ENCODE measurements at regions not wholly inside any gene's neighbourhood (a gene's known extent, or its start where the extent isn't known, plus 50 kb on each side); places are given as distances from the start of the nearest gene placed in this dataset.

DNA sequence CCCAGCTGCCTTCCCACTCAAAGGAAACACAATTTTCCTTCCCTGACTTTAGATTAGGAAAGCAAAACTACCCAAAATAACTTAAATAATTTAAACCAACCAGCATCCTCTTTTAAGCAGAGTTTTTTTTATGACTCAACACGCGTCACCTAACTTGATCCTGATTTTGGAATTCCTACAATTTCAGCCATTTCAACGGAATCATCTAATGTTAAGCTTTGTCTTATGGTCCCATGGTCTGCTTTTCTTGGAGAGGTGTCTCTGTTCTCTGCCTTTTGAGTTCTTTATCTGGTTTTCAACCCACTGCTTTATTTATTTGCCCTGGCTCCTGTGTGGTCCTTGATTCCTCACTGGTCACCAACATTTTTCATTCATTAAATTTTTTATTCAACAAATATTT is 219.2 kb upstream of the ARHGEF26 start:
- Histone ChIP-seq H3K4me3 (ENCODE audit: low read length, poor library complexity, severe bottlenecking) (no peak overlapping the region), H3K36me3 (ENCODE audit: insufficient read depth, low read length) (no peaks in the 10 kb centered on the region), H3K27me3 (ENCODE audit: insufficient read depth, low read length, poor library complexity, severe bottlenecking) (no peaks in the 10 kb centered on the region), H3K9me2 (replicated peaks; ENCODE audit: low read depth, low read length) (no peaks in the 10 kb centered on the region), H3F3A (ENCODE audit: low read depth) (no peaks in the 10 kb centered on the region), H3K79me2 (ENCODE audit: insufficient read depth, low read length) (no peaks in the 10 kb centered on the region), H2AFZ (ENCODE audit: low read length) (no peak overlapping the region), H3K9ac (ENCODE audit: low read depth, low read length, poor library complexity, severe bottlenecking) (no peak overlapping the region), H3K9me3 (ENCODE audit: insufficient read depth, low read depth, low read length) (no peaks in the 10 kb centered on the region), H4K20me1 (ENCODE audit: insufficient read depth, low read length, poor library complexity, severe bottlenecking) (no peaks in the 10 kb centered on the region), H3K4me1 (ENCODE audit: insufficient read depth, low read length, poor library complexity, severe bottlenecking) (no peaks in the 10 kb centered on the region), H3K4me2 (ENCODE audit: low read depth, low read length, poor library complexity, severe bottlenecking) (no peak overlapping the region)
- TF ChIP-seq, protein P1, sequence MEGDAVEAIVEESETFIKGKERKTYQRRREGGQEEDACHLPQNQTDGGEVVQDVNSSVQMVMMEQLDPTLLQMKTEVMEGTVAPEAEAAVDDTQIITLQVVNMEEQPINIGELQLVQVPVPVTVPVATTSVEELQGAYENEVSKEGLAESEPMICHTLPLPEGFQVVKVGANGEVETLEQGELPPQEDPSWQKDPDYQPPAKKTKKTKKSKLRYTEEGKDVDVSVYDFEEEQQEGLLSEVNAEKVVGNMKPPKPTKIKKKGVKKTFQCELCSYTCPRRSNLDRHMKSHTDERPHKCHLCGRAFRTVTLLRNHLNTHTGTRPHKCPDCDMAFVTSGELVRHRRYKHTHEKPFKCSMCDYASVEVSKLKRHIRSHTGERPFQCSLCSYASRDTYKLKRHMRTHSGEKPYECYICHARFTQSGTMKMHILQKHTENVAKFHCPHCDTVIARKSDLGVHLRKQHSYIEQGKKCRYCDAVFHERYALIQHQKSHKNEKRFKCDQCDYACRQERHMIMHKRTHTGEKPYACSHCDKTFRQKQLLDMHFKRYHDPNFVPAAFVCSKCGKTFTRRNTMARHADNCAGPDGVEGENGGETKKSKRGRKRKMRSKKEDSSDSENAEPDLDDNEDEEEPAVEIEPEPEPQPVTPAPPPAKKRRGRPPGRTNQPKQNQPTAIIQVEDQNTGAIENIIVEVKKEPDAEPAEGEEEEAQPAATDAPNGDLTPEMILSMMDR (conservative IDR thresholded peaks at IDR 0.05; ENCODE audit: low read length) = no peak
- no peak for TF ChIP-seq EZH2phosphoT487 (IDR thresholded peaks at IDR 0.05; ENCODE audit: borderline replicate concordance)

DNA sequence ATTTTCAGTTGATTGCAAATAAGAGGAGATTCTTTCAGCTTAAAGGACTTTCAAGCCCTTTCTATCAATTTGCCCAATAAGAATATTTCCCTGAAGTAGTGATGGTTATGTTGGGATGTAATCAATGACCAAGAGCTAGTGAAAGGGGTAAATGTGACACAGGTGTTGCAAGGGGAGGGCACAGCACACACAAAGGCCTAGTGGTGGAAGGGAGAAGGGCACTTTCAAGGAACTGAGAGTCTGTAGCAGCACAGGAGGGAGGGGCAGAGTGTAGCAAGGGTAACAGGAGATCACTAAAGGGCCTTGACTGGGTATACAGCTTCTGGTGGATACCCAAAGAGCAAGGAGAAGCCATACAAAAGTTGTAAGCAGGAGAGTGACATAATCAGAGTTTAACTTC is 217.8 kb upstream of the ARHGEF26 start:
- no peaks in the 10 kb centered on the region for H3K27me3 ChIP-seq (ENCODE audit: insufficient read depth, low read length, poor library complexity, severe bottlenecking)
- H3K9ac ChIP-seq (ENCODE audit: low read depth, low read length, poor library complexity, severe bottlenecking) = no peak overlapping the region
- no peaks in the 10 kb centered on the region for H3K4me1 ChIP-seq (ENCODE audit: insufficient read depth, low read length, poor library complexity, severe bottlenecking)
- no peak overlapping the region for H3K4me2 ChIP-seq (ENCODE audit: low read depth, low read length, poor library complexity, severe bottlenecking)
- no peaks in the 10 kb centered on the region for H3K9me2 ChIP-seq (replicated peaks; ENCODE audit: low read depth, low read length)
- TF ChIP-seq EZH2phosphoT487 (IDR thresholded peaks at IDR 0.05; ENCODE audit: borderline replicate concordance) = no peak
- TF ChIP-seq, protein P1 (conservative IDR thresholded peaks at IDR 0.05; ENCODE audit: low read length) = peak; percentile 50
- no peaks in the 10 kb centered on the region for H3F3A ChIP-seq (ENCODE audit: low read depth)
- no peaks in the 10 kb centered on the region for H4K20me1 ChIP-seq (ENCODE audit: insufficient read depth, low read length, poor library complexity, severe bottlenecking)
- no peak overlapping the region for H2AFZ ChIP-seq (ENCODE audit: low read length)
- no peaks in the 10 kb centered on the region for H3K79me2 ChIP-seq (ENCODE audit: insufficient read depth, low read length)
- H3K9me3 ChIP-seq (ENCODE audit: insufficient read depth, low read depth, low read length) = no peaks in the 10 kb centered on the region
- H3K4me3 ChIP-seq (ENCODE audit: low read length, poor library complexity, severe bottlenecking) = no peak overlapping the region
- H3K36me3 ChIP-seq (ENCODE audit: insufficient read depth, low read length) = no peaks in the 10 kb centered on the region

DNA sequence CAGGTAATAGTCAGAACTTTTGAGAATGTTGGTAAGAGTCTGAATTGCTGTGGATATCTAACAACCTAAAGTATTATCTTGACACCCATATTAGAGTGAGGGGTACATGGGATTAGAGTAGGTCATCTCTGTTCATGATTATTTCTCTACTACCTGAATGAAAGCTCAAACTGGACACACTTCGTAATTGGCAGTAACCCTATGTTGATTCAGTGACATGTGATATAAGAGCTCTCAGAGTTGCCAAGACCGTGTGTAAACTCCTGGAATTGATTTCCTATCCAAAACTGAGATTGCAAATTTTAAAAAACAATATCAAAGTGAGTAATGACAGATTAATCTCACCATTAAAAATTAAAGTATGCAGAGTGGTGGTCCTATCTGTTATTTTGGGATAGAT is 214.8 kb upstream of the ARHGEF26 start:
- Histone ChIP-seq H3K4me2 (ENCODE audit: low read depth, low read length, poor library complexity, severe bottlenecking) (no peak overlapping the region), H3K36me3 (ENCODE audit: insufficient read depth, low read length) (no peaks in the 10 kb centered on the region), H4K20me1 (ENCODE audit: insufficient read depth, low read length, poor library complexity, severe bottlenecking) (no peaks in the 10 kb centered on the region), H3K9ac (ENCODE audit: low read depth, low read length, poor library complexity, severe bottlenecking) (no peak overlapping the region), H3F3A (ENCODE audit: low read depth) (no peaks in the 10 kb centered on the region), H2AFZ (ENCODE audit: low read length) (no peak overlapping the region), H3K9me2 (replicated peaks; ENCODE audit: low read depth, low read length) (no peaks in the 10 kb centered on the region), H3K27me3 (ENCODE audit: insufficient read depth, low read length, poor library complexity, severe bottlenecking) (no peaks in the 10 kb centered on the region), H3K4me1 (ENCODE audit: insufficient read depth, low read length, poor library complexity, severe bottlenecking) (no peaks in the 10 kb centered on the region), H3K79me2 (ENCODE audit: insufficient read depth, low read length) (no peaks in the 10 kb centered on the region), H3K9me3 (ENCODE audit: insufficient read depth, low read depth, low read length) (no peaks in the 10 kb centered on the region), H3K4me3 (ENCODE audit: low read length, poor library complexity, severe bottlenecking) (no peak overlapping the region)
- TF ChIP-seq, protein P1 (conservative IDR thresholded peaks at IDR 0.05; ENCODE audit: low read length) = no peak
- TF ChIP-seq EZH2phosphoT487 (IDR thresholded peaks at IDR 0.05; ENCODE audit: borderline replicate concordance) = no peak
